ENCODE measurements at regions not wholly inside any gene's neighbourhood (a gene's known extent, or its start where the extent isn't known, plus 50 kb on each side); places are given as distances from the start of the nearest gene placed in this dataset.
"Not testable (repeated sequence)": the region's sequence is repeated elsewhere in the genome, so short reads cannot be mapped to it uniquely, and the experiment has no call there.

DNA sequence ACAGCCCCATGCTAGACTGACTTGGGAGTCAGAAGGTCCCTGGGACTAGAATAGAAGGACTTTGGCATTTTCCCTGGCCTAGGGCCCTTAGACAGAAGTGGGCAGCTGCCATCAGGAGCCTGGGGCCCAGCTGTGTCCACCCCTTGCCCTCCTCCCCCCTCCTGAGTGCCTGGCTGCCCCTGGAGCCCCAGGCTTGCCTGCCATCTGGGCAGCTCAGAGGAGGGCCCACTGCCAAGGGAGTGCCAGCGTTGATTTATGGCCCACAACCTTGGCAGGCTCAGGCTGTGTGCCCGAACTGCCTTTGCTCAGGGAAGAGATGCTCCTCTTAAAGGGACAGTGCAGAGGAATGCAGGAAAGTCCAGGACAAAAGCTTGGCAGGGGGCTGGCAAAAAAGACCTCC lies 439.1 kb downstream of the SPATA31A7 start:
- H3K4me3 ChIP-seq; H3K9me3 ChIP-seq; H3K4me1 ChIP-seq; intact Hi-C loops (cut with DNase I; ENCODE audit: low total_unique reads); H3K27me3 ChIP-seq; H3K36me3 ChIP-seq; H3K27ac ChIP-seq; DNase-seq: not testable (repeated sequence)

DNA sequence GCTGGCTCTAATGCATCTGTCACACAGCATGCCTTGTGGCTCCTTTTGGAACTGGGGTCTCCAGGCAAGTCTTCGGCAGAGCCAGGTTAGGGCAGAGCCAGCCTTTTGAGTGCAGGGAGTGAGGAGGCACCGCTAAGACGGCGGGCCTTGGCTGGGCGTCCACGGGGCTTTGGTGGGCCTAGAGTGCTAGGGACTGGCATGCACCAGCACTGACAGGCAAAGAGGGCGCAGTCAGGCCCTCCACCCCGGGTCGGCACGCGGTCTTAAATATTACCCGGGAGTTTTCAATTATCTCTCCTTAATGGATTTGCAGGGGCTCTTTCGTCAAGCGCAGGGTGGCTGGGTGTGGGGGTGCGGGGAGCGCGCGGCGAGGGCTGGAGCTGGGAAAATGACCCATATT lies 444.4 kb downstream of the SPATA31A7 start:
- TF ChIP-seq, protein P1, sequence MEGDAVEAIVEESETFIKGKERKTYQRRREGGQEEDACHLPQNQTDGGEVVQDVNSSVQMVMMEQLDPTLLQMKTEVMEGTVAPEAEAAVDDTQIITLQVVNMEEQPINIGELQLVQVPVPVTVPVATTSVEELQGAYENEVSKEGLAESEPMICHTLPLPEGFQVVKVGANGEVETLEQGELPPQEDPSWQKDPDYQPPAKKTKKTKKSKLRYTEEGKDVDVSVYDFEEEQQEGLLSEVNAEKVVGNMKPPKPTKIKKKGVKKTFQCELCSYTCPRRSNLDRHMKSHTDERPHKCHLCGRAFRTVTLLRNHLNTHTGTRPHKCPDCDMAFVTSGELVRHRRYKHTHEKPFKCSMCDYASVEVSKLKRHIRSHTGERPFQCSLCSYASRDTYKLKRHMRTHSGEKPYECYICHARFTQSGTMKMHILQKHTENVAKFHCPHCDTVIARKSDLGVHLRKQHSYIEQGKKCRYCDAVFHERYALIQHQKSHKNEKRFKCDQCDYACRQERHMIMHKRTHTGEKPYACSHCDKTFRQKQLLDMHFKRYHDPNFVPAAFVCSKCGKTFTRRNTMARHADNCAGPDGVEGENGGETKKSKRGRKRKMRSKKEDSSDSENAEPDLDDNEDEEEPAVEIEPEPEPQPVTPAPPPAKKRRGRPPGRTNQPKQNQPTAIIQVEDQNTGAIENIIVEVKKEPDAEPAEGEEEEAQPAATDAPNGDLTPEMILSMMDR (IDR thresholded peaks at IDR 0.05) = no peak
- intact Hi-C loops (cut with DNase I; ENCODE audit: low total_unique reads) = no loop called here
- DNase-seq = no peak

DNA sequence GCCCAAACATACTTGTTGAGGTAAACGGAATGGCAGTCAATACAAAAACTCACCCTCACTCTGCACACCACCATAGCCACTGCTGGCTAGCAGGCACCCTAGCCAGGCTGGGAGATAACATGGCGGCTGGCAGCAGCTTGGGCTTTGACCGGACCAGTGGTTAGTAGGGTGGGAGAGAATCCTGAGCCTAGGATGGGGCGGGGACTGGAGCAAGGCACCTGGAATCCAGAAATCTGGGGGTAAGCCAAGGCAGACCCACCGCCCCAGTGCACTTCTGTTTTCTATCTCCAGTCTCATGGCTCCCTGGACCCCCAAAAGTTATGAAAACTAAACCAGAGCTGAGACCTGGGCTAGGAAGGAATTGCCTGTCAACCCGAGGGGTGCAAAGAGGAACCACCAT lies 474.4 kb downstream of the SPATA31A7 start:
- DNase-seq; H3K27ac ChIP-seq; intact Hi-C loops (cut with DNase I; ENCODE audit: low total_unique reads); H3K4me1 ChIP-seq; H3K9me3 ChIP-seq; H3K27me3 ChIP-seq; H3K36me3 ChIP-seq; H3K4me3 ChIP-seq: not testable (repeated sequence)

More for the DNA sequence above, 444.4 kb downstream of the SPATA31A7 start:
- no peaks in the 10 kb centered on the region for H3K27me3 ChIP-seq
- H3K4me3 ChIP-seq = no peak overlapping the region
- H3K36me3 ChIP-seq = no peaks in the 10 kb centered on the region
- H3K9me3 ChIP-seq = no peaks in the 10 kb centered on the region
- no peak overlapping the region for H3K27ac ChIP-seq
- H3K4me1 ChIP-seq = no peaks in the 10 kb centered on the region

DNA sequence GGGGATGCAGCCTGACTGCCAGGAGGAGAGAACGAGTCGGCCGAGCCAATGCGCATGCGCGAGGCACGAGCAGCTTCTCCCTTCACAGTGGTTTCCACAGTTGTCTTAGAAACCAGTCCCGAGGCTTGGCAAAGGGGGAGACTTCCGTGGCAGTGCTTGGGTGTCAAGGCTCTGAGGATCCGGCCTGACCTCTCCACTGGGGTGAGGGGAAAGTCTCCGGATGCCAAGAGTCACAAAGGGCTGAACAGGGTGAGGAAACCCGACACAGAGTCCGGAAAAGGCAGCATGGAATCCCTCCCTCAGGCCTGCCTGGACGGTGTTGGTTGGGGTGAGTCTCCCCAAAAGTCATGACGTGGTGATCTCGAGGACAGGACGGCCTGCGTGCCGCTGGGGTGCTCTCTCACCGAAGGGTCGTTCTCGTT lies 475.5 kb downstream of the SPATA31A7 start:
- no peaks in the 10 kb centered on the region for H3K36me3 ChIP-seq
- H3K4me1 ChIP-seq = no peaks in the 10 kb centered on the region
- H3K4me3 ChIP-seq = no peak overlapping the region
- no peak for DNase-seq
- intact Hi-C loops (cut with DNase I; ENCODE audit: low total_unique reads) = no loop called here
- H3K27me3 ChIP-seq = no peaks in the 10 kb centered on the region
- H3K27ac ChIP-seq = no peak overlapping the region
- no peaks in the 10 kb centered on the region for H3K9me3 ChIP-seq
- TF ChIP-seq, protein P1 (IDR thresholded peaks at IDR 0.05) = no peak

DNA sequence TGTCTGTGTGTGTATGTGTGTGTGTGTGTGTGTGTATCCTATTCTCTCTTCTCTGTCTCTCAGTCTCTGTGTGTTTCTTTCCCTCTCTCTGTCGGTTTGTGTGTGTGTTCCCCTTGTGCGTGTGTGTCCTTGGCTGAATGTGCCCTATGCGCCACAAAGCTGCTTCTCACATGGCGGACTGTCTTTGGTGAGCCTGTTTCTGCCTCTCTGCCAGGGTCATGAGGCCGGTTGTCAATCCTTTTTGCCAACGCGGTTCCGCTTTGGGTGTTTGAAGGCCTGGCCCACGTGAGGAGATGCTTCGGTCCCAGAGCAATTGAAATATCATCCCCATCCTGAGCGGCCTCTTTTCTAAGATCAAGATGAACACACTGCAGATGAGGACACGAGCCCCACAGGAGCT lies 476.0 kb downstream of the SPATA31A7 start:
- no peaks in the 10 kb centered on the region for H3K9me3 ChIP-seq
- H3K36me3 ChIP-seq = no peaks in the 10 kb centered on the region
- no peak overlapping the region for H3K27ac ChIP-seq
- H3K4me1 ChIP-seq = no peaks in the 10 kb centered on the region
- TF ChIP-seq, protein P1 (IDR thresholded peaks at IDR 0.05) = no peak
- no peak overlapping the region for H3K4me3 ChIP-seq
- DNase-seq = no peak
- intact Hi-C loops (cut with DNase I; ENCODE audit: low total_unique reads) = no loop called here
- H3K27me3 ChIP-seq = no peaks in the 10 kb centered on the region

DNA sequence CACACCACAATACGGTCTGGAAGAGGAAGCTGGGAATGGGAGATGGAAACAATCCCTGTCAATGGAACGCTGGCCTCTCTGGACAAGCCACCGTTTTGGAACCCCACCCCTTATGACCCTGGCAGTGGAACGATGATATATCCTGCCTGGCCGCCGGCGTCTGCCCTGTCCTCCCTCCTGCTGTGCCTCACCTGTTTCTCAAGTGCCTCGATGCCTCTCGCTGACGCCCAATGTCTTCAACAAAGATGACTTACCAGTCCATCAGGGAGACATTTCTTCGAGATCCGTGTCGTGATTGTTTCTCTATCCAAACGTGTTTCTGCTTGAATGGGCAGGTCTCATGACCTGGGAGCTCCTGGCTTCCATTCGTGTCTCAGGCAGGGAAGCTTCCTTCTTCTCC lies 476.5 kb downstream of the SPATA31A7 start:
- no peak overlapping the region for H3K27ac ChIP-seq
- no peaks in the 10 kb centered on the region for H3K27me3 ChIP-seq
- H3K4me1 ChIP-seq = no peaks in the 10 kb centered on the region
- no peak overlapping the region for H3K4me3 ChIP-seq
- intact Hi-C loops (cut with DNase I; ENCODE audit: low total_unique reads) = no loop called here
- H3K9me3 ChIP-seq = no peaks in the 10 kb centered on the region
- TF ChIP-seq, protein P1 (IDR thresholded peaks at IDR 0.05) = no peak
- no peak for DNase-seq
- H3K36me3 ChIP-seq = no peaks in the 10 kb centered on the region

DNA sequence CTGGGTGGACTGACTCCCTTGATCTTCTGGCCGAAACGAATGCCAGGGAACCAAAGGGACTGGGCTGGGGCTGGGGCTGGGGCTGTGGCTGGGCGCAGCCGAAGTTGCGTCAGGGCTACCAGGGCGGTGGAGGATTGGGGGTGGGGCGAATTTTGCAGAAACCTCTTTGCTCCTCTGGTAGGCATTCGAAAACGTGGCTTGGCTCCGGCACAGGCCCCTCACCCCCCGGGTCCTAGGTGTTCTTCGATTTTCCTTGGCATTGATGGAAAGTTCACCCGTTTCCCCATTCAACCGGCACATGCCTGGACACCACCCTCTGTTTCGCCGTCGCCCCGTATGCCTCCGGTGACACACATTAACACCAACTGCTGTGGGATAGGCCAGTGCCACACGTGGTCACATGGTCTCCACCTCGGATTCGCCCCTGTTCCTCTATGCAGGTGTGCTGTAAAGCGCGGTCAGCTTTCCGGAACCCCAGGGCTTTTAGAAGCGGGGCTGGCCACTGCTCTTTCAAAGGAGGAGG lies 477.1 kb downstream of the SPATA31A7 start:
- intact Hi-C loops (cut with DNase I; ENCODE audit: low total_unique reads) = no loop called here
- no peak for DNase-seq
- H3K36me3 ChIP-seq = no peaks in the 10 kb centered on the region

More for the DNA sequence above, 477.1 kb downstream of the SPATA31A7 start:
- no peaks in the 10 kb centered on the region for H3K9me3 ChIP-seq
- no peaks in the 10 kb centered on the region for H3K27me3 ChIP-seq
- H3K4me3 ChIP-seq = no peak overlapping the region
- no peak overlapping the region for H3K27ac ChIP-seq
- TF ChIP-seq, protein P1 (IDR thresholded peaks at IDR 0.05) = no peak
- H3K4me1 ChIP-seq = no peaks in the 10 kb centered on the region

Measured in tibial artery (tissue), 4 donors.